ENCODE measurements at regions not wholly inside any gene's neighbourhood (a gene's known extent, or its start where the extent isn't known, plus 50 kb on each side); places are given as distances from the start of the nearest gene placed in this dataset.
"Not testable (repeated sequence)": the region's sequence is repeated elsewhere in the genome, so short reads cannot be mapped to it uniquely, and the experiment has no call there.

DNA sequence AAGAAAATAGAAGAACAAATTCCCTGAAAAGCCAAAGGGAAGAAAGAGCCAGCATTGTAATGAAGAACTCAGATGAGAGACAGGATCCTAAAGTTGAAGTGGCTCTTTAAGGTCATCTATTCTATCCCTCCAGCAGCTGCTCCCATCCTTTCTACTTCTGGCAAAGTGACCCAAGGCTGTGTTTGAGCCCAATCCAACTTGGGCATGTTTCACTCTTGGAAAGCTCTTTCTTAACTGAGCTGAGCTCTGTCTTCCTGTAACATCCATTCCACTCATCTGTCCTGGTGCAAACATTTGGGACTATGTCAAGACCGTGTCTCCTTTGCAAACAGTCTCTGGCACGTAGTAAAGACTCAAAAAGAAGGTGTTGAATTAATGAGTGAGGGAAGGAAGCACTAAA is 298.1 kb upstream of the IGF1R start:
- Histone ChIP-seq H3K4me3 (ENCODE audit: low read depth in 1 of 5, low read length in 5 of 5) (no peak overlapping the region), H3K4me1 (ENCODE audit: control insufficient read depth in 5 of 5, insufficient read depth in 5 of 5, low read length in 5 of 5) (peaks cover 0 to 6% (median 0%) of the 10 kb centered on the region in 5 donors), H3K9me3 (ENCODE audit: control insufficient read depth in 5 of 5, low read length in 5 of 5) (no peaks in the 10 kb centered on the region), H3K27me3 (ENCODE audit: control insufficient read depth in 5 of 5, insufficient read depth in 4 of 5, low read length in 5 of 5) (no peaks in the 10 kb centered on the region), H3K36me3 (ENCODE audit: control insufficient read depth in 5 of 5, insufficient read depth in 5 of 5, low read length in 5 of 5) (no peaks in the 10 kb centered on the region), H3K9ac (ENCODE audit: low read length in 5 of 5) (no peak overlapping the region), H3K27ac (ENCODE audit: low read depth, low read length) (no peak overlapping the region)

DNA sequence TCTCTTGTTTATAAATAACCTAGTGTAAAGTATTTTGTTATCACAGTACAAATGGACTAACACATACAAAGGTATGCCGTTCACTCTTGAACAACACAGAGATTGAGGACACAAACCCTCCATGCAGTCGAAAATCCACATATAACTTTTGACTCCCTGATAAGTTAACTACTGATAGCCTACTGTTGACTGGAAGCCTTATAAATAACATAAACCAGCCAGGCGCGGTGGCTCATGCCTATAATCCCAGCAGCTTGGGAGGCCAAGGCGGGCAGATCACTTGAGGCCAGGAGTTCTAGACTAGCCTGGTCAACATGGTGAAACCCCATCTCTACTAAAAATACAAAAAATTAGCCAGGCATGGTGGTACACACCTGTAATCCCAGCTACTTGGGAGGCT is 290.1 kb upstream of the IGF1R start:
- not testable (repeated sequence) for H3K27ac ChIP-seq (ENCODE audit: low read depth, low read length)

DNA sequence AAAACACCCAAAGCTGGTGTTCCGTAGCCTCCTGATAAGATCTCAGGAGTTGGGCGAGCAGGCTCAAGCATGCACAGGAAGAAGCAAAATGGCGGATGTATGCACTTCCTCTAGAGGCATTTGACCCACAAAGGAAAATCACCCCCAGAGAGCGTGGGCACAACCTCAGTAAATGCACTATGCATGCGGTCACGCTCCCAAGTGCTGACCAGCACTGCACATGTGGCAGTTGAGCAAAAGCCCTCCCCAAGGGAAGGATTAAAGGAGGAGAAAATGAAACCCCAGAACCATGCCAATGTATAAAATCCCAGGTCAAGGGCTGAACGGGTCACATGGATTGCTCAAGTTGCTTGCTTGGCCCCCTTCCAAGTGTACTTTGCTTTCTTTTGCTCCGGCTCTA is 289.4 kb upstream of the IGF1R start:
- Histone ChIP-seq H3K27ac (ENCODE audit: low read depth, low read length) (no peak overlapping the region), H3K4me3 (ENCODE audit: low read depth in 1 of 5, low read length in 5 of 5) (peak overlapping the region in 1 of 5 donors; percentile 29), H3K36me3 (ENCODE audit: control insufficient read depth in 5 of 5, insufficient read depth in 5 of 5, low read length in 5 of 5) (no peaks in the 10 kb centered on the region), H3K4me1 (ENCODE audit: control insufficient read depth in 5 of 5, insufficient read depth in 5 of 5, low read length in 5 of 5) (peaks cover 0 to 8% (median 4%) of the 10 kb centered on the region in 5 donors), H3K9me3 (ENCODE audit: control insufficient read depth in 5 of 5, low read length in 5 of 5) (peaks cover 0 to 7% (median 0%) of the 10 kb centered on the region in 5 donors), H3K9ac (ENCODE audit: low read length in 5 of 5) (no peak overlapping the region), H3K27me3 (ENCODE audit: control insufficient read depth in 5 of 5, insufficient read depth in 4 of 5, low read length in 5 of 5) (no peaks in the 10 kb centered on the region)

More for the DNA sequence above, 290.1 kb upstream of the IGF1R start:
- not testable (repeated sequence) for H3K36me3 ChIP-seq (ENCODE audit: control insufficient read depth in 5 of 5, insufficient read depth in 5 of 5, low read length in 5 of 5); H3K9me3 ChIP-seq (ENCODE audit: control insufficient read depth in 5 of 5, low read length in 5 of 5); H3K4me1 ChIP-seq (ENCODE audit: control insufficient read depth in 5 of 5, insufficient read depth in 5 of 5, low read length in 5 of 5); H3K27me3 ChIP-seq (ENCODE audit: control insufficient read depth in 5 of 5, insufficient read depth in 4 of 5, low read length in 5 of 5); H3K4me3 ChIP-seq (ENCODE audit: low read depth in 1 of 5, low read length in 5 of 5); H3K9ac ChIP-seq (ENCODE audit: low read length in 5 of 5)

DNA sequence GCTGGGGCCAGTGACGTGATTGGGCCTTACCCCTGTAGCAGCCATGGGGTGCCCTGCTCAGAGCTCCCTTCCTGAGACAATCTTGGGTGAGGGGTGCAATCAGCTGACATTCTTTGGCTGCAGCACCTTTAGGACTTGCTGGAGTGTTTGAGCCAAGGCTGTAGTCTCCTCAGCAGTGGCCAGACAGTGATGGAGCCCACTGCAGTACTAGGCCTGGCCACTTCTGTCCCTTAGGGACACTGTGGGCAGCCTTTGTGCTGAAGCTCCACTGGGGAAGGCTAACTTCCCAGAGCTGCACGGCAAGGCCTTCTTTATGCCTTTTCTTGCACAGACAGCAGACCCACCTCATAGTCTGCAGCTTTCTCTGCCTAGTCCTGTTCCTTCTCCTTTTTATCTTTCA is 284.9 kb upstream of the IGF1R start:
- Histone ChIP-seq H3K27me3 (ENCODE audit: control insufficient read depth in 5 of 5, insufficient read depth in 4 of 5, low read length in 5 of 5) (no peaks in the 10 kb centered on the region), H3K4me1 (ENCODE audit: control insufficient read depth in 5 of 5, insufficient read depth in 5 of 5, low read length in 5 of 5) (peaks cover 0 to 8% (median 4%) of the 10 kb centered on the region in 5 donors), H3K4me3 (ENCODE audit: low read depth in 1 of 5, low read length in 5 of 5) (no peak overlapping the region), H3K36me3 (ENCODE audit: control insufficient read depth in 5 of 5, insufficient read depth in 5 of 5, low read length in 5 of 5) (no peaks in the 10 kb centered on the region), H3K9ac (ENCODE audit: low read length in 5 of 5) (no peak overlapping the region), H3K27ac (ENCODE audit: low read depth, low read length) (no peak overlapping the region), H3K9me3 (ENCODE audit: control insufficient read depth in 5 of 5, low read length in 5 of 5) (no peaks in the 10 kb centered on the region)

DNA sequence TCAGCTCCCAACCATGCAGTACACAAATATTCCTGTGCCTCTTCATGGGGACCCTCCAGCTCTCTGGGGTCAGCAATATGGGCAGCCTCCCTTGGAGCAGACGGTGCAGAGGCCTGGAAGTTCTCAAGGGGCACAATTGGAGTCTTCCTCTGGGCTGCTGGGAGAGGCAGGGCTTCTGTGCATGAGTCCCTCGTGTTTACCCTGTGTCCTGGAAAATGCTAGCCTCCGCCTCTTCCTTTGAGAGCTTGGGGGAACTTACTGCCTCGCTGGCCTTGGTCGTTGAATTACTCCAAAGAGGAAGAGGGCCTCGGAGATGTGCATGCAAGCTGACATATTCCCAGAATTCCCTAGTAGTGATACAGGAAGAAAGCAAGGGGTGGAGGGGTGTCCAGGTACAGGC is 284.4 kb upstream of the IGF1R start:
- Histone ChIP-seq H3K4me1 (ENCODE audit: control insufficient read depth in 5 of 5, insufficient read depth in 5 of 5, low read length in 5 of 5) (peaks cover 0 to 7% (median 2%) of the 10 kb centered on the region in 5 donors), H3K9ac (ENCODE audit: low read length in 5 of 5) (no peak overlapping the region), H3K9me3 (ENCODE audit: control insufficient read depth in 5 of 5, low read length in 5 of 5) (no peaks in the 10 kb centered on the region), H3K27me3 (ENCODE audit: control insufficient read depth in 5 of 5, insufficient read depth in 4 of 5, low read length in 5 of 5) (no peaks in the 10 kb centered on the region), H3K36me3 (ENCODE audit: control insufficient read depth in 5 of 5, insufficient read depth in 5 of 5, low read length in 5 of 5) (no peaks in the 10 kb centered on the region), H3K27ac (ENCODE audit: low read depth, low read length) (no peak overlapping the region), H3K4me3 (ENCODE audit: low read depth in 1 of 5, low read length in 5 of 5) (no peak overlapping the region)

DNA sequence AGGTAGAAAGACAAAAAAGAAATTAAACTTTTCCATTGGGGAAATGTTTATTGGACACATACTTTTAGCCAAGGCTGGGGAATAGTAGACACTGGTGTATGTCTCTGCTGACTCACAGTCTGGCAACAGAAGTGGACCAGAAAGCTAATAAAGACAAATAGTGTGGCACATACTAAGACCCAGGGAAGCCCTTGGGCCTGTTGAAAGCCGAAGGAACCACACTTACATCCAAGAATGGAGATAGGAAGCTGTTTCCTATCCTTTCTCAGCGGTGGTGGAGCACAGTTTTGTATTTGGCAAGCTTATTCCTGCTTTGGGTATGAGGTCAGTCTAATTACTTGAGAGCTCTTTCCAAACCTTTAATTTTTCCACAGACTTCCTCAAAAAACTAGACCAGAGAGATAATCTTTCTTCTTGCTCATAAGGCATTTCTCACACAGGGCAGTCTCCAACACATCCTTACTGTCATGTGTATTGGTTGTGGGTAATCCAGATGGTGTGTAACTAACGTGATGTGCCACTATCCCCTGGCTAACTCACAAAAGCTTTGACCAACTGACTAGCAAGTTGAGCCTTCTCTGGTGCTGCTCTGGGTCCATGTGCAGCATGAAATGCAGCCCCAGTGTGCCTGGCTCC is 279.1 kb upstream of the IGF1R start:
- H3K9me3 ChIP-seq (ENCODE audit: control insufficient read depth in 5 of 5, low read length in 5 of 5): no peaks in the 10 kb centered on the region
- peaks cover 0 to 5% (median 0%) of the 10 kb centered on the region in 5 donors for H3K4me1 ChIP-seq (ENCODE audit: control insufficient read depth in 5 of 5, insufficient read depth in 5 of 5, low read length in 5 of 5)
- no peak overlapping the region for H3K9ac ChIP-seq (ENCODE audit: low read length in 5 of 5)
- no peak overlapping the region for H3K4me3 ChIP-seq (ENCODE audit: low read depth in 1 of 5, low read length in 5 of 5)
- H3K27me3 ChIP-seq (ENCODE audit: control insufficient read depth in 5 of 5, insufficient read depth in 4 of 5, low read length in 5 of 5): no peaks in the 10 kb centered on the region
- H3K27ac ChIP-seq (ENCODE audit: low read depth, low read length): no peak overlapping the region
- no peaks in the 10 kb centered on the region for H3K36me3 ChIP-seq (ENCODE audit: control insufficient read depth in 5 of 5, insufficient read depth in 5 of 5, low read length in 5 of 5)

DNA sequence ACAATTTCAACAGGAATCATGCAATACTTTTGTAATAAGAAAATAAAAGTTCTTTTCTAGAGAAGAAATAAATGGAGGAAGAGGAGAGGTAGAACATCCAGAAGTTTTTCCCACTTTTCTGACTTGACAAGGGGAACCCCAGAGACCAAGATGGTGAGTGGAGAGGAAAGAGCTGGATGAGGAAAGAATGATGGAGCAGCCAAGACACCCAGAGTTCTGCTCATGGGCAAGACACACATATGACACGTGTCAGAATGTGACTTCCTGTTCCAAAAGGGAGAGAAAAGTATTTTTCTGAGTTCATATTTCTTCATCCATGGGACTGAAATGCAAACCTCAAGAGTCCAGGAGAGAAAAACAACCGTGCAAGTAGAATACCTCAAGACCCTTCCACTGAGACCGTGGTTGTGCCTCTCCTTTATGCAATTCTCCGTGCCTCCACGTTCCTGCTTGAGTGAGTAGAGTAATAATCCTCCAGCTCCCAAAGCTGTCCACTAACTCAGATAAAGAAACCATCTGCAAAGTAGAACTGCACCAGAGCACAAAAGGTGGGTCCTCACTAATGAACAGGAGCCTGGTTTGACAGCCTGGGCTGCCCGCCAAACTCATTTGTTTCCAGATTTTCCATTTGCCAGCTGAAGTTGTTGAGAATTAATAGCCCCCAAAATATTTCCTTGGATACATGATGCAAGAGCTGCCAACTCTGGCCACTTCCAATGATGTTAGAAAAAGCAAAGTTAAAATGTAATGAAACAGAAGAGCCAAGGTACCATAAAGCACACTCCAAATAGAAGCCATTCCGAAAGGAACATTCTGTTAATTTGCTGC is 272.6 kb upstream of the IGF1R start:
- Histone ChIP-seq H3K4me1 (ENCODE audit: control insufficient read depth in 5 of 5, insufficient read depth in 5 of 5, low read length in 5 of 5) (no peaks in the 10 kb centered on the region), H3K27ac (ENCODE audit: low read depth, low read length) (no peak overlapping the region)

DNA sequence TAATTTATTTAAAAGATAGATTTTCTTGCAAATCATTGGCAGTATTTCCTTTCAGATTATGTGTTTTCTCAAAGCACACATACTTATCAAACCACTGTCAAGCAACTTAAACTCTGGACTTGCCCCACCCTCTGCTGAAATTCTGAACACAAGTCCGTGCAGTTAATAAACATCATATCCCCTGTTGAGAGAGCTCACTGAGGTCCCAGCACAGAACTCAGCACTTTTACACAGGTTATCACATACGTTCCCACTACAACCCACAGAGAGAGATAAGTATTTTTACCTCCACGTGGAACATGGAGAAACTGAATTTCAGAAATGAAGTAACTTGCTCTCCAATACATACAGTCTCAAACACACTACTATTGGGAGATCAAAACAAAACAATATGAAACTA is 267.6 kb upstream of the IGF1R start:
- H3K4me3 ChIP-seq (ENCODE audit: low read depth in 1 of 5, low read length in 5 of 5): no peak overlapping the region
- no peak overlapping the region for H3K27ac ChIP-seq (ENCODE audit: low read depth, low read length)
- H3K36me3 ChIP-seq (ENCODE audit: control insufficient read depth in 5 of 5, insufficient read depth in 5 of 5, low read length in 5 of 5): no peaks in the 10 kb centered on the region
- no peaks in the 10 kb centered on the region for H3K27me3 ChIP-seq (ENCODE audit: control insufficient read depth in 5 of 5, insufficient read depth in 4 of 5, low read length in 5 of 5)
- no peak overlapping the region for H3K9ac ChIP-seq (ENCODE audit: low read length in 5 of 5)
- H3K4me1 ChIP-seq (ENCODE audit: control insufficient read depth in 5 of 5, insufficient read depth in 5 of 5, low read length in 5 of 5): no peaks in the 10 kb centered on the region
- peaks cover 0 to 21% (median 6%) of the 10 kb centered on the region in 5 donors for H3K9me3 ChIP-seq (ENCODE audit: control insufficient read depth in 5 of 5, low read length in 5 of 5)

More for the DNA sequence above, 272.6 kb upstream of the IGF1R start:
- no peak overlapping the region for H3K9ac ChIP-seq (ENCODE audit: low read length in 5 of 5)
- H3K9me3 ChIP-seq (ENCODE audit: control insufficient read depth in 5 of 5, low read length in 5 of 5): peaks cover 0 to 21% (median 6%) of the 10 kb centered on the region in 5 donors
- H3K36me3 ChIP-seq (ENCODE audit: control insufficient read depth in 5 of 5, insufficient read depth in 5 of 5, low read length in 5 of 5): no peaks in the 10 kb centered on the region
- no peaks in the 10 kb centered on the region for H3K27me3 ChIP-seq (ENCODE audit: control insufficient read depth in 5 of 5, insufficient read depth in 4 of 5, low read length in 5 of 5)
- no peak overlapping the region for H3K4me3 ChIP-seq (ENCODE audit: low read depth in 1 of 5, low read length in 5 of 5)

DNA sequence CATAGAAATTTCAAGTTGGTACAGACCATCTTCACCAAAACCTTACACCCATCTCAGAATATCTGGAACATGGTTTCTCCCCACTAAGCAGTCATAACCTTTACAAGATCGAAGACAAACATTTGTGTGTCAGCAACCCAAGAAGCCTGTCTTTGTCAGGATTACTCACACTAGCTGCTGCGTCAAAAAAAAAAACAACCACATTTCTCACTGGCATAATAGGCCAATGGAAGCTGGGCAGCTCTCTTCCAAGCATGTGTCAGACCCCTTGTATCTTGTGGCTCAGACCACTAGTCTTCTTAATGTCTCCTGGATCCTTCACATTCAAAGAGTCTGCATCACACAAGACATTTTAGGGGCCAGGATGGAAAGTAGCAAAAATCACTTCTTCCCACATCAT is 266.9 kb upstream of the IGF1R start:
- Histone ChIP-seq H3K36me3 (ENCODE audit: control insufficient read depth in 5 of 5, insufficient read depth in 5 of 5, low read length in 5 of 5) (no peaks in the 10 kb centered on the region), H3K27ac (ENCODE audit: low read depth, low read length) (no peak overlapping the region), H3K9ac (ENCODE audit: low read length in 5 of 5) (no peak overlapping the region), H3K4me3 (ENCODE audit: low read depth in 1 of 5, low read length in 5 of 5) (no peak overlapping the region), H3K4me1 (ENCODE audit: control insufficient read depth in 5 of 5, insufficient read depth in 5 of 5, low read length in 5 of 5) (no peaks in the 10 kb centered on the region), H3K27me3 (ENCODE audit: control insufficient read depth in 5 of 5, insufficient read depth in 4 of 5, low read length in 5 of 5) (peaks cover 0 to 5% (median 0%) of the 10 kb centered on the region in 5 donors), H3K9me3 (ENCODE audit: control insufficient read depth in 5 of 5, low read length in 5 of 5) (peaks cover 0 to 21% (median 6%) of the 10 kb centered on the region in 5 donors)

DNA sequence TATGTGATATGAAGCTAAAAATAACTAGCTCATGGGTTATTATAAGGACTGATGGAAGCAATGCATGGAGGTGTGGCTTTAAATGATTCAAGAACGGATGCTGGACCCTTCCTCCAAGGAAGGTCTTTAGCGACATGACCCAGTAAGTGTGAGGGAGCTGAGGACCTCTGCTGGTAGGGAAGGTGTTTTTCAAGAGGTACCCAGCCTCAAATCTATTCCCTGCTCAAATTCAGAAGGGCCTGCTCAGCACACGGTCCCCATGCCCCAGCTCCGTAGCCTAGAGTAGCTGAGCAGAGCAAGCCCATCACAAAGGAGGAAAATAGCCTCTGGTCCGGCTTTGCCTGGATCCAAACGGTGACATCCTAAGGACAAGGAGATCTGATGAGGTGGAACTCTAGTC is 266.2 kb upstream of the IGF1R start:
- no peak overlapping the region for H3K27ac ChIP-seq (ENCODE audit: low read depth, low read length)
- no peak overlapping the region for H3K9ac ChIP-seq (ENCODE audit: low read length in 5 of 5)
- peaks cover 0 to 20% (median 6%) of the 10 kb centered on the region in 5 donors for H3K9me3 ChIP-seq (ENCODE audit: control insufficient read depth in 5 of 5, low read length in 5 of 5)
- H3K36me3 ChIP-seq (ENCODE audit: control insufficient read depth in 5 of 5, insufficient read depth in 5 of 5, low read length in 5 of 5): no peaks in the 10 kb centered on the region
- H3K4me1 ChIP-seq (ENCODE audit: control insufficient read depth in 5 of 5, insufficient read depth in 5 of 5, low read length in 5 of 5): no peaks in the 10 kb centered on the region
- H3K27me3 ChIP-seq (ENCODE audit: control insufficient read depth in 5 of 5, insufficient read depth in 4 of 5, low read length in 5 of 5): peaks cover 0 to 5% (median 2%) of the 10 kb centered on the region in 5 donors
- H3K4me3 ChIP-seq (ENCODE audit: low read depth in 1 of 5, low read length in 5 of 5): no peak overlapping the region
